Astrocyte of the spinal cord (primary cell): ENCODE measurements at regions not wholly inside any gene's neighbourhood (a gene's known extent, or its start where the extent isn't known, plus 50 kb on each side); places are given as distances from the start of the nearest gene placed in this dataset.
"Not testable (repeated sequence)": the region's sequence is repeated elsewhere in the genome, so short reads cannot be mapped to it uniquely, and the experiment has no call there.

Experiments used
- DNase-seq: peaks from one replicate; pipeline ENCODE4 v3.0.0; 2011; ENCODE audit warnings: low read depth, low spot score
- H3K4me3 ChIP-seq: 2 replicates; pipeline ENCODE4 v1.5.1; 2011; ENCODE audit warnings: low read depth, mild to moderate bottlenecking, low read length, moderate library complexity
- in situ Hi-C: cut with HindIII; loops from 2 replicates; pipeline ENCODE4 v1.10.0; 2017; ENCODE audit warnings: low sequenced_read_pairs
- TF ChIP-seq, protein P1 (sequence below): IDR thresholded peaks from 2 replicates; pipeline ENCODE4 v1.5.1; 2012; ENCODE audit warnings: low read depth, mild to moderate bottlenecking, low read length, inconsistent platforms

DNA sequence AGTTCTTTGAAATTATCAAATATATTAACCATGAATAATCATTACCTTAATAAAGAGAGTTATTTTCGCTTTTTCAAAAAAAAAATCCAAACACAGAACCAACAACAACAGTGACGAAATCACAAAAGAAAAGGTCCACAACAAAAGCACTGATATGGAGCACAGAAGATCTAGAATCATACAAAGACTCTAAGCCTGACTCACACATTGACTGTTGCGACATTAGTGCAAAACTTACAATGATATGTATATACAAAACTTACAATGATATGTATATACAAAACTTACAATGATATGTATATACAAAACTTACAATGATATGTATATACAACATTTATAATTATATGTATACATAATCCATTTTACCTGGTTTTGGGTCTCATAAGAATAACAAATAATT lies 117.7 kb downstream of the USP22 start:
- DNase-seq, result no peak
- TF ChIP-seq, protein P1, sequence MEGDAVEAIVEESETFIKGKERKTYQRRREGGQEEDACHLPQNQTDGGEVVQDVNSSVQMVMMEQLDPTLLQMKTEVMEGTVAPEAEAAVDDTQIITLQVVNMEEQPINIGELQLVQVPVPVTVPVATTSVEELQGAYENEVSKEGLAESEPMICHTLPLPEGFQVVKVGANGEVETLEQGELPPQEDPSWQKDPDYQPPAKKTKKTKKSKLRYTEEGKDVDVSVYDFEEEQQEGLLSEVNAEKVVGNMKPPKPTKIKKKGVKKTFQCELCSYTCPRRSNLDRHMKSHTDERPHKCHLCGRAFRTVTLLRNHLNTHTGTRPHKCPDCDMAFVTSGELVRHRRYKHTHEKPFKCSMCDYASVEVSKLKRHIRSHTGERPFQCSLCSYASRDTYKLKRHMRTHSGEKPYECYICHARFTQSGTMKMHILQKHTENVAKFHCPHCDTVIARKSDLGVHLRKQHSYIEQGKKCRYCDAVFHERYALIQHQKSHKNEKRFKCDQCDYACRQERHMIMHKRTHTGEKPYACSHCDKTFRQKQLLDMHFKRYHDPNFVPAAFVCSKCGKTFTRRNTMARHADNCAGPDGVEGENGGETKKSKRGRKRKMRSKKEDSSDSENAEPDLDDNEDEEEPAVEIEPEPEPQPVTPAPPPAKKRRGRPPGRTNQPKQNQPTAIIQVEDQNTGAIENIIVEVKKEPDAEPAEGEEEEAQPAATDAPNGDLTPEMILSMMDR, result no peak
- H3K4me3 ChIP-seq, result no peak overlapping the region
- in situ Hi-C loops, result no loop called here

DNA sequence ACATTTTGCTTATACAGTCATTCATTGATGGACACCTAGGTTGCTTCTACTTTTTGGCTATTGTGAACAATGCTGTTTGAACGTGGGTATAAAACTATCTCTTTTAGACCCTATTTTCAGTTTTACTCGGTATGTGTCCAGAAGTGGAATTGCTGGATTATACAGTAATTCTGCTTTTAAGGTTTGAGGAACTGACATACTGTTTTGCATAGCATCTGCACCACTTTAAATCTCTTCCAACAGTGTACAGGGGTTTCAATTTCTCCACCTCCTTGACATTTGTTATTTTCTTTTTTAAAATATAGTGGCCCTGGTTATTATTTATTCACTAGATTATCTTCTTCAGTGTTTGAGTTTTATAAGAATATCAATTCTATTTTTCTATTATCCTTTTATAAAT lies 116.9 kb downstream of the USP22 start:
- in situ Hi-C loops, result no loop called here
- H3K4me3 ChIP-seq, result no peak overlapping the region
- no peak for DNase-seq
- TF ChIP-seq, protein P1, result no peak

DNA sequence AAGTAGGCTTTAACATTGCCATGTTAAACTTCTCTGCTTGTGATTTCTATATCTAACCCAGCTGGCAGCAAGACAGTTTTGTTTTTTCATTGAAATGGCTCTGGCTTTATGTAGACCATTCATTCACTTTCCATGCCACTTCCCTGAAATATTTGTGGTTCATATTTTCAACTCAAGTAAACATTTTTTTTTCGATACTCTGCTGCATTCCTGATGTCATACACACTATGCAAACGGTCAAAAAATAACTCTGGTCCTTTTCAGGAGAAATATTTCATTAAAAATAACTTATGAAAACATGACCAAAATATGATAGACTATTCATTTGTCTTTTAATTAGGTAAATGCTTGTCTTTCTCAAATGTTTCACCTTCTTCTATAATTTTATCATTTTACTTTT lies 116.3 kb downstream of the USP22 start:
- in situ Hi-C loops, result no loop called here
- DNase-seq, result peak; percentile 42
- TF ChIP-seq, protein P1, result no peak
- no peak overlapping the region for H3K4me3 ChIP-seq

DNA sequence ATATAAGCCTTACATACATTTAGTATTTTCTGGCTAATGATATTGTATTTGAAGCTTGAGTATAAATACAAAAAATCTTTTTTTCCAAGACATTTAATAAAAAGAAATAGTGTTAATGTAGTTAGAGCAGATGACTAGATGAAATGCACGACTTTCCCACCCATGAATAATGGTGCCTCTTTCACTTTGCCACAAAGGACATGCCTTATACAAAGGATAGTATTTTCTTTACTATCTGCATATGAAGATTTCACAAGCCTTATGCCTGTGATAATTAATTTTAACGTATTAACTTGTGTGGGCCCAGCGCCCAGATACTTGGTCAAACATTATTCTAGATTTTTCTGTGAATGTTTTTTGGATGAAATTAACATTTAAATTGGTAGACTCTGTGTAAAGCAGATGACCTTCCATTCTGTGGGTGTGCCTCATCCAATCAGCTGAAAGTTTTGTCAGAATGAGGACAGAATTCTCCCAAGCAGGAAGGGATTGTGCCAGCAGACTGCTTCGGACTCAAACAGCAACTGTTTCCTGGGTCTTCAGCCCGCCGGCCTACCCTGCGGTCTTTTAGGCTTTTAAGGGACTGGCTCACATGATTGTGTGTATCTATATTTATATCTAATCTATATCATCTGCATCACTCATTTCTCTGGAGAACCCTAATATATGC lies 115.4 kb downstream of the USP22 start:
- TF ChIP-seq, protein P1, result no peak
- no peak for DNase-seq
- H3K4me3 ChIP-seq, result no peak overlapping the region
- in situ Hi-C loops, result no loop called here

DNA sequence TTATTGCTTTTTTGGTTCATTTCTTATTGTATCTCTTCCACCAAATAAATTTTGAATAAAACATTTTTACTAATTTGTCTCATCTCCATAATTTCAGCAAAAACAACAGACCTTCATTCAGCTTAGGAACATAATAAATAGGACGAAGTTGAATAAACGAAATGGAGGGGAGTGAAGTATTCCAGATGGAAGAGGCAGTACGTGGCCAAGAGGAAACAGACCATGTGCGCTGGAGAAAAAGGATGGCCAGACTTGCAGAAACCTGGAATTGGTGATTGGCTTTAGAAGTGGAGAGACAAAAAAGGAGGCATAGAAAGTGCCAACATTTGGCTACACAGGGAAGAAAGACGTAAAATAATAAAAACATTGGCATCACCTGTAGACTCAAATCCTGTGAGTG lies 113.5 kb downstream of the USP22 start:
- TF ChIP-seq, protein P1, result no peak
- DNase-seq, result no peak
- in situ Hi-C loops, result no loop called here
- no peak overlapping the region for H3K4me3 ChIP-seq

DNA sequence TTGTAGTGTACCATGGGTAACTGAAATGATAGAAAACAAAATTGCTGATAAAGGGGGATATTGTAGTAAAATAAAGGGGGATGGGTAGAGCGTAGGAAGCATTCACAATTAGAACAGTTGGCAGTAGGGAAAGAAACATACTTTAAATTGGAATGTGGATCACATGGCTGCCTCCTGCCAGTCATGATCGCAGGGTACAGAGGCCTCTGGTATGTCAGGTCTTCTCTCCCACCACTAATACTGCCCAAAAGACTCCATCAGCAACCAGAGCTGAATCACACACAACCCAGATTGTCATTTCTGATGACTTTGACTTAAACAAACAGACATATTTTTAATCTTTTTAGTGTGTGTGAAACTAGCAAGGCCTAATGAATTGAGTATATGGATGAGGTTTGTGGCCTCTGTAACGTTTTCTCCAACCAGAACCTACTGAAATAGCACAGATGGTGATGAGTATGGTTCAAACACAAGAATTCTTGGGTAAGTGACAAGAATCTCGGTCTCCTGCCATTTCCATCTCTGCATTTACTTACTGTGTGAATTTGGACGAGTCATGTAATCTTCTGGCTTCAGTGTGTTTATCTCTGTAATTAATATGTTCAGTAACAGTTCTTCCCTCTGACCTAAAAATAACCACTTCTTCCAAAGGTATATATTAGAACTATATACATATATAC lies 112.6 kb downstream of the USP22 start:
- in situ Hi-C loops, result no loop called here
- DNase-seq, result peak; percentile 13

DNA sequence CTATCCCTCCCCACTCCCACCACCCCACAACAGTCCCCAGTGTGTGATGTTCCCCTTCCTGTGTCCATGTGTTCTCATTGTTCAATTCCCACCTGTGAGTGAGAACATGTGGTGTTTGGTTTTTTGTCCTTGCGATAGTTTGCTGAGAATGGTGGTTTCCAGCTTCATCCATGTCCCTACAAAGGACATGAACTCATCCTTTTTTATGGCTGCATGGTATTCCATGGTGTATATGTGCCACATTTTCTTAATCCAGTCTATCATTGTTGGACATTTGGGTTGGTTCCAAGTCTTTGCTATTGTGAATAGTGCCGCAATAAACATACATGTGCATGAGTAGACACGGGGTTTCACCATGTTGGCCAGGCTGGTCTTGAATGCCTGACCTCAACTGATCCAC lies 109.8 kb downstream of the USP22 start:
- H3K4me3 ChIP-seq, in situ Hi-C loops: not testable (repeated sequence)

More for the DNA sequence above, 112.6 kb downstream of the USP22 start:
- no peak overlapping the region for H3K4me3 ChIP-seq
- TF ChIP-seq, protein P1, result no peak

More for the DNA sequence above, 109.8 kb downstream of the USP22 start:
- not testable (repeated sequence) for DNase-seq
